GM23338 (cell line): ENCODE measurements at regions not wholly inside any gene's neighbourhood (a gene's known extent, or its start where the extent isn't known, plus 50 kb on each side); places are given as distances from the start of the nearest gene placed in this dataset.
A peak's percentile ranks its signal among the peaks of the same experiment; 100 is the strongest.

Source experiments
- ATAC-seq: fragments of 200-7000 bp; cut with Tn5 transposase; 3 replicates; pipeline ENCODE4 v1.9.1; 2020
- DNase-seq: peaks from one replicate; pipeline ENCODE4 v3.0.0-alpha.2; 2015; ENCODE audit warnings: low spot score
- H2AFZ ChIP-seq: fragments of 200-600 bp; sonication (generic); 2 replicates; pipeline ENCODE4 v1.8.0; 2016; ENCODE audit warnings: antibody characterized with exemption, mild to moderate bottlenecking, moderate library complexity
- H3F3A ChIP-seq: fragments of 200-600 bp; sonication (generic); replicated peaks from 2 replicates; pipeline ENCODE4 v1.8.0; 2017; ENCODE audit warnings: antibody characterized with exemption, mixed run types, low read depth
- H3K27ac ChIP-seq: fragments of 200-600 bp; sonication (generic); 2 replicates; pipeline ENCODE4 v1.6.1; 2016; ENCODE audit warnings: low read depth
- H3K27me3 ChIP-seq: fragments of 200-600 bp; sonication (generic); 2 replicates; pipeline ENCODE4 v1.8.0; 2016; ENCODE audit warnings: mild to moderate bottlenecking, mixed run types, moderate library complexity; ENCODE audit not compliant: insufficient read depth
- H3K36me3 ChIP-seq: fragments of 200-600 bp; sonication (generic); 2 replicates; pipeline ENCODE4 v1.8.0; 2016; ENCODE audit warnings: mild to moderate bottlenecking; ENCODE audit not compliant: insufficient read depth
- H3K4me1 ChIP-seq: fragments of 200-600 bp; sonication (generic); 2 replicates; pipeline ENCODE4 v1.8.0; 2016; ENCODE audit warnings: mild to moderate bottlenecking, moderate library complexity; ENCODE audit not compliant: insufficient read depth
- H3K4me2 ChIP-seq: fragments of 200-600 bp; sonication (generic); 2 replicates; pipeline ENCODE4 v1.7.1; 2017; ENCODE audit warnings: mixed run types
- H3K4me3 ChIP-seq: fragments of 200-600 bp; sonication (generic); 2 replicates; pipeline ENCODE4 v1.6.1; 2016; ENCODE audit warnings: mixed run types
- H3K79me2 ChIP-seq: fragments of 200-600 bp; sonication (generic); replicated peaks from 2 replicates; pipeline ENCODE4 v1.8.0; 2017; ENCODE audit warnings: mild to moderate bottlenecking; ENCODE audit not compliant: insufficient read depth
- H3K9me2 ChIP-seq: fragments of 200-600 bp; sonication (generic); 2 replicates; pipeline ENCODE4 v1.8.0; 2017; ENCODE audit not compliant: insufficient read depth
- H4K20me1 ChIP-seq: fragments of 200-600 bp; sonication (generic); replicated peaks from 2 replicates; pipeline ENCODE4 v1.8.0; 2017; ENCODE audit warnings: mild to moderate bottlenecking; ENCODE audit not compliant: insufficient read depth
- H3K27ac Mint-ChIP-seq: 2 replicates; pipeline ENCODE4 v1.8.0; 2020; ENCODE audit warnings: inconsistent platforms, mild to moderate bottlenecking, moderate library complexity, mixed read lengths
- H3K27me3 Mint-ChIP-seq: 3 replicates; pipeline ENCODE4 v1.8.0; 2022; ENCODE audit warnings: low read depth, mild to moderate bottlenecking, moderate library complexity, mixed read lengths, inconsistent platforms; ENCODE audit not compliant: insufficient read depth, poor library complexity
- H3K36me3 Mint-ChIP-seq: 3 replicates; pipeline ENCODE4 v1.8.0; 2021; ENCODE audit warnings: low read depth, mild to moderate bottlenecking, inconsistent platforms, moderate library complexity, mixed read lengths
- H3K4me1 Mint-ChIP-seq: 3 replicates; pipeline ENCODE4 v1.8.0; 2020; ENCODE audit warnings: mild to moderate bottlenecking, inconsistent platforms, mixed read lengths
- H3K4me3 Mint-ChIP-seq: 3 replicates; pipeline ENCODE4 v1.8.0; 2021; ENCODE audit warnings: moderate library complexity, mild to moderate bottlenecking, inconsistent platforms, mixed read lengths
- H3K9me3 Mint-ChIP-seq: 3 replicates; pipeline ENCODE4 v1.8.0; 2020; ENCODE audit warnings: moderate library complexity, mild to moderate bottlenecking, inconsistent platforms, mixed read lengths
- CTCF ChIP-seq, 2 experiments: fragments of 200-600 bp in 1 of 2; sonication (generic) in 1 of 2; conservative IDR thresholded peaks; 2 replicates each; pipeline versions ENCODE4 v1.5.1 to v1.6.1; 2016 to 2017; ENCODE audit warnings: antibody characterized with exemption in 2 of 2, low read depth in 2 of 2, mild to moderate bottlenecking in 2 of 2, moderate library complexity in 1 of 2
- NANOG ChIP-seq: IDR thresholded peaks from 2 replicates; pipeline ENCODE4 v1.6.1; 2016; ENCODE audit warnings: antibody characterized with exemption, borderline replicate concordance
- POLR2AphosphoS5 ChIP-seq: IDR thresholded peaks from 2 replicates; pipeline ENCODE4 v1.6.1; 2016; ENCODE audit warnings: antibody characterized with exemption, low read depth
- ZNF462 ChIP-seq: fragments of 250-450 bp; sonication (Bioruptor Pico); IDR thresholded peaks from 2 replicates; pipeline ENCODE4 v1.5.0; 2020; ENCODE audit warnings: mild to moderate bottlenecking, moderate library complexity

- no peak for TF ChIP-seq ZNF462
- no peak for TF ChIP-seq POLR2AphosphoS5
Measured at GRCh38 chr5:159509002-159509660, 178.8 kb upstream of the IL12B start (continued).

GRCh38 chr5:159510282-159510681 is 180.0 kb upstream of the IL12B start:
- peak overlapping the region; percentile 86 for H2AFZ ChIP-seq
- Mint-ChIP-seq H3K36me3 (no peaks in the 10 kb centered on the region), H3K4me1 (peaks cover 6% of the 10 kb centered on the region; the same call in 2 of the 3 replicates), H3K27ac (no peak overlapping the region), H3K4me3 (no peak overlapping the region), H3K9me3 (no peaks in the 10 kb centered on the region), H3K27me3 (peaks cover under 1% of the 10 kb centered on the region)
- H3F3A ChIP-seq = no peaks in the 10 kb centered on the region
- no peaks in the 10 kb centered on the region for H3K79me2 ChIP-seq
- H3K36me3 ChIP-seq = no peaks in the 10 kb centered on the region
- ATAC-seq (peak; percentile 100), DNase-seq (peak; percentile 89)
- H4K20me1 ChIP-seq = no peaks in the 10 kb centered on the region
- H3K4me1 ChIP-seq = no peaks in the 10 kb centered on the region
- no peak overlapping the region for H3K4me3 ChIP-seq
- no peak overlapping the region for H3K27ac ChIP-seq
- H3K4me2 ChIP-seq = peak overlapping the region; percentile 48; the same call in 1 of the 2 replicates
- no peaks in the 10 kb centered on the region for H3K27me3 ChIP-seq
- H3K9me2 ChIP-seq = 0 out of 2 replicates have a peak, but pooled peaks cover 3% of the 10 kb centered on the region
- TF ChIP-seq ZNF462 = peak; percentile 51; the same call in 1 of the 2 replicates
- TF ChIP-seq CTCF (conservative IDR thresholded peaks at IDR 0.05; ENCODE audit: low read depth in 2 of 2) = 0 out of 4 replicates have a peak, but pooled peaks of 1 of the 2 experiments have one; percentile 18
- TF ChIP-seq NANOG = no peak
